Hepatocyte (in vitro differentiated cells): ENCODE measurements at regions not wholly inside any gene's neighbourhood (a gene's known extent, or its start where the extent isn't known, plus 50 kb on each side); places are given as distances from the start of the nearest gene placed in this dataset.

Source experiments
- DNase-seq: peaks from one replicate; pipeline ENCODE4 v3.0.0-alpha.2; 2016; ENCODE audit warnings: low spot score
- H2AFZ ChIP-seq: fragments of 200-600 bp; sonication (generic); 2 replicates; pipeline ENCODE4 v1.6.0; 2016; ENCODE audit warnings: antibody characterized with exemption, mild to moderate bottlenecking
- H3K27ac ChIP-seq: fragments of 200-600 bp; sonication (generic); 2 replicates; pipeline ENCODE4 v1.5.1; 2016; ENCODE audit warnings: mild to moderate bottlenecking
- H3K27me3 ChIP-seq: fragments of 200-600 bp; sonication (generic); 2 replicates; pipeline ENCODE4 v1.6.1; 2016
- H3K36me3 ChIP-seq: fragments of 200-600 bp; sonication (generic); replicated peaks from 2 replicates; pipeline ENCODE4 v1.5.1; 2016; ENCODE audit warnings: low read depth; ENCODE audit not compliant: insufficient read depth
- H3K4me1 ChIP-seq: fragments of 200-600 bp; sonication (generic); 2 replicates; pipeline ENCODE4 v1.5.1; 2016; ENCODE audit warnings: mild to moderate bottlenecking, moderate library complexity; ENCODE audit not compliant: insufficient read depth
- H3K4me2 ChIP-seq: fragments of 200-600 bp; sonication (generic); 2 replicates; pipeline ENCODE4 v1.6.0; 2016
- H3K4me3 ChIP-seq: fragments of 200-600 bp; sonication (generic); 2 replicates; pipeline ENCODE4 v1.5.1; 2016; ENCODE audit warnings: mild to moderate bottlenecking
- H3K79me2 ChIP-seq: fragments of 200-600 bp; sonication (generic); 2 replicates; pipeline ENCODE4 v1.6.0; 2017; ENCODE audit warnings: mild to moderate bottlenecking
- H3K9me2 ChIP-seq: fragments of 200-600 bp; sonication (generic); replicated peaks from 2 replicates; pipeline ENCODE4 v1.6.0; 2017; ENCODE audit warnings: mild to moderate bottlenecking; ENCODE audit not compliant: insufficient read depth
- H3K9me3 ChIP-seq: fragments of 200-600 bp; sonication (generic); 2 replicates; pipeline ENCODE4 v1.5.1; 2016; ENCODE audit warnings: low read depth, mild to moderate bottlenecking
- H4K20me1 ChIP-seq: fragments of 200-600 bp; sonication (generic); 2 replicates; pipeline ENCODE4 v1.6.0; 2016; ENCODE audit warnings: mild to moderate bottlenecking; ENCODE audit not compliant: insufficient read depth, poor library complexity, severe bottlenecking
- EZH2 ChIP-seq: fragments of 200-600 bp; sonication (generic); IDR thresholded peaks from 2 replicates; pipeline ENCODE4 v1.6.1; 2016; ENCODE audit warnings: antibody characterized with exemption, mild to moderate bottlenecking, borderline replicate concordance
- EZH2phosphoT487 ChIP-seq: fragments of 200-600 bp; sonication (generic); IDR thresholded peaks from one replicate; pipeline ENCODE4 v1.6.1; 2018; ENCODE audit warnings: antibody characterized with exemption, mild to moderate bottlenecking, low read depth, moderate library complexity; ENCODE audit not compliant: unreplicated experiment, severe bottlenecking
- WGBS: methylation state at CpG from one replicate; pipeline ENCODE4 v1.1.6; 2016; ENCODE audit warnings: low lambda C conversion rate; ENCODE audit errors: missing lambda C conversion rate; 5-methylcytosine and 5-hydroxymethylcytosine counted together
- TF ChIP-seq, protein P1 (sequence below): fragments of 200-600 bp; sonication (generic); IDR thresholded peaks from 2 replicates; pipeline ENCODE4 v1.5.1; 2016; ENCODE audit warnings: antibody characterized with exemption, mild to moderate bottlenecking; ENCODE audit not compliant: poor library complexity

DNA sequence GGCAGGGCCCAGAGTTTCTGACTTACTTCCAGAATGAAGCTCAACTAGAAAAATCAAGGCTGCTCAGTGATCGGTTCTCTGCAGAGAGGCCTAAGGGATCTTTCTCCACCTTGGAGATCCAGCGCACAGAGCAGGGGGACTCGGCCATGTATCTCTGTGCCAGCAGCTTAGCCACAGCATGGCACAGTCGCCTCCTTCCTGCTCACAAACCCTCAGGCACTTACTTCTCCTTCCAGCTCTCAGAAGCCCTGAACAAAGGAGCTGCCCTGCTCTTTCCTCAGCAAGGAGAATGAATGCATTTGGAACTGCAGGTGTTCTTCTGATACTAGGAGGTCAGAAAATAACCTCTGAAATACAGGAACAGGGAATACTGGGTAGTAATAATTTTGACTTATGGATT, 219.7 kb upstream of the PRSS1 start:
- Histone ChIP-seq H3K4me3 (no peak overlapping the region), H4K20me1 (no peaks in the 10 kb centered on the region), H3K27me3 (peaks cover 43% of the 10 kb centered on the region), H2AFZ (no peak overlapping the region), H3K27ac (no peak overlapping the region), H3K4me2 (no peak overlapping the region), H3K79me2 (no peaks in the 10 kb centered on the region), H3K4me1 (no peaks in the 10 kb centered on the region), H3K9me2 (no peaks in the 10 kb centered on the region), H3K9me3 (no peaks in the 10 kb centered on the region), H3K36me3 (no peaks in the 10 kb centered on the region)
- no peak for TF ChIP-seq EZH2
- no peak for DNase-seq
- WGBS = 91% methylated on average over 4 of the region's 4 CpGs

DNA sequence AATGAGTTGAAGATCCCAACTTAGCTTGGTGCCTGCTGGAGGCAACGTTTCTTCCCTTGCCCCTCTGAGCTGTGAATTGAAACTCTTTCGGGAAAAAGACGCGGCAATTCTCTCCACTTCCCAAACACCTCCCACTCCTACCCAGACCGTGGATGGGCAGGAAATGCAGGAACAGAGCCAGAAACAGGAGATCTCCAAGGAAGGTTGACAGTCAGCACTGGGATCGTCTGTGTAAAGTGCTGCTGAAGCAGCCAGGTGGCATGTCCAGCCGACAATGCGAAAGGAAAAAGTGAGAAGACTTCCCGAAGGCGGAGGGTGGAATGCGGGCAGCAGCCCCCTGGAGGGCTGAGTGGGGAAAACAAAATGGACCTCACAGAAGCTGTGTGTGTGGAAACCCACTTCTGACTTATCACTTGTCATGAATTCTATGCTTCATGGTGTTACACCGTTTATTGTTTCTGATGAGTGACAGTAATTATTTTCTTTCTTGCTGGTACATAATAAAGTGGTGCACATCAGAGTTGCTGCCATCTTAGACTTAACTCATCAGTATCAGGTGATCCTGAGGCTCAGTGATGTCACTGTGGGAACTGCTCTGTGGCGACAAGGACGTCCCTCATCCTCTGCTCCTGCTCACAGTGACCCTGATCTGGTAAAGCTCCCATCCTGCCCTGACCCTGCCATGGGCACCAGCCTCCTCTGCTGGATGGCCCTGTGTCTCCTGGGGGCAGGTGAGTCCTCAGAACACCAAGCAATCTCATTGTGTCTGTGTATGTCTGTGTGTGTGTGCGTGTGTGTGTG, 220.5 kb upstream of the PRSS1 start:
- Histone ChIP-seq H3K27ac (no peak overlapping the region), H3K4me2 (no peak overlapping the region), H3K9me3 (no peaks in the 10 kb centered on the region), H4K20me1 (no peaks in the 10 kb centered on the region), H3K79me2 (no peaks in the 10 kb centered on the region), H3K9me2 (no peaks in the 10 kb centered on the region), H3K36me3 (no peaks in the 10 kb centered on the region), H3K4me1 (no peaks in the 10 kb centered on the region), H2AFZ (no peak overlapping the region), H3K4me3 (no peak overlapping the region), H3K27me3 (peaks cover 44% of the 10 kb centered on the region)
- WGBS = 76% methylated on average over 15 of the region's 15 CpGs
- no peak for TF ChIP-seq EZH2phosphoT487
- TF ChIP-seq, protein P1, sequence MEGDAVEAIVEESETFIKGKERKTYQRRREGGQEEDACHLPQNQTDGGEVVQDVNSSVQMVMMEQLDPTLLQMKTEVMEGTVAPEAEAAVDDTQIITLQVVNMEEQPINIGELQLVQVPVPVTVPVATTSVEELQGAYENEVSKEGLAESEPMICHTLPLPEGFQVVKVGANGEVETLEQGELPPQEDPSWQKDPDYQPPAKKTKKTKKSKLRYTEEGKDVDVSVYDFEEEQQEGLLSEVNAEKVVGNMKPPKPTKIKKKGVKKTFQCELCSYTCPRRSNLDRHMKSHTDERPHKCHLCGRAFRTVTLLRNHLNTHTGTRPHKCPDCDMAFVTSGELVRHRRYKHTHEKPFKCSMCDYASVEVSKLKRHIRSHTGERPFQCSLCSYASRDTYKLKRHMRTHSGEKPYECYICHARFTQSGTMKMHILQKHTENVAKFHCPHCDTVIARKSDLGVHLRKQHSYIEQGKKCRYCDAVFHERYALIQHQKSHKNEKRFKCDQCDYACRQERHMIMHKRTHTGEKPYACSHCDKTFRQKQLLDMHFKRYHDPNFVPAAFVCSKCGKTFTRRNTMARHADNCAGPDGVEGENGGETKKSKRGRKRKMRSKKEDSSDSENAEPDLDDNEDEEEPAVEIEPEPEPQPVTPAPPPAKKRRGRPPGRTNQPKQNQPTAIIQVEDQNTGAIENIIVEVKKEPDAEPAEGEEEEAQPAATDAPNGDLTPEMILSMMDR = no peak
- TF ChIP-seq EZH2 = no peak
- no peak for DNase-seq

DNA sequence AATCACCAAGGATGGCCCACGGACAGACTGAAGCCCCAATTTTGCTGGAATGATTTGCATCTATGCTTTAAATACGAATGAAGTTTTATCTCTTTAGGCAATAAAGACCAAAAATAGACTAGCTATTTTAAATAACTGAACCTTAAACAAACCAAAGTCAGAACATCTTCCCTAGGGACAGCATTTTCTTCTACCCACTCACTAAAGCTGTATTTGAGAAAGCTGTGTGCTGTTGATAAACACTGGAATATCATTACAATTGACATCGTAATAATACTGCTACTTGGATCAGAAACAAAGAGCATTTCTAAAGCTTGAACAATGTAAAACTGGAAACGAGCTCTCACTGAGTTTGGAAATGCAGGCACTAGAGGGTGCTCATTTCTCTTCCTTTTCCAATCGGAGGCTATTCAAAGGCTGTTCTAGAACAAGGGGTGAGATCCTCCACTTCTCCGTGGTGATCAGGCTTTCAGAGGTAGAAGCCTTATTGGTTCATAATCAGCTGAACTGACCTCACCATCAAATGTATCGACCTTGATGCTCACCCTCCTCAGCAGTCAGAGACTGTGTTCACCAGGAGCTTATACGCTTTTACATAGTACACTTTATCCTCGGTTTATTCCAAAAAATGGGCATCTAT, 225.3 kb upstream of the PRSS1 start:
- Histone ChIP-seq H3K4me2 (no peak overlapping the region), H3K9me3 (no peaks in the 10 kb centered on the region), H3K9me2 (no peaks in the 10 kb centered on the region), H3K4me3 (no peak overlapping the region), H2AFZ (no peak overlapping the region), H3K79me2 (no peaks in the 10 kb centered on the region), H4K20me1 (no peaks in the 10 kb centered on the region), H3K36me3 (no peaks in the 10 kb centered on the region), H3K27ac (no peak overlapping the region), H3K27me3 (peaks cover 28% of the 10 kb centered on the region), H3K4me1 (no peaks in the 10 kb centered on the region)
- DNase-seq = no peak
- 61% methylated on average over 9 of the region's 9 CpGs for WGBS
- no peak for TF ChIP-seq EZH2phosphoT487
- TF ChIP-seq, protein P1 = peak; percentile 23

DNA sequence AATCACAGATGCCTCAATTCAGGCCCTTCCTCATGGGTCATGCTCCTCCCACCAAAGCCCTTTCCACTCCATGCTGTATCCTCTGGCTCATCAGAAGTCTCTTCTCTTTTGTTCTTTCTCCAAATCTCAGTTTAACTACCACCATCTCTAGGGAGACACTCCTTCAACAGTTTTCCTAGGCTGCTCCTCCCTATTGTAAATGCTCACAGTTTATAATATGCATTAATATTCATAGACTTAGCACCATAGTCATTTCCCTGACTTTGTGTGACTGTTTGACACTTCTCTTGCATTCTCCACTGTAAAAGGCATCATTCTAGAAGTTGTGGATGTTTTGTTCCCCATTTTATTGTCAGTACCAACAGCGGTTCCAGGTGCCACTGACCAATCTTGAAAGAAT, 226.5 kb upstream of the PRSS1 start:
- no peaks in the 10 kb centered on the region for H3K79me2 ChIP-seq
- no peak overlapping the region for H3K27ac ChIP-seq
- H3K36me3 ChIP-seq = no peaks in the 10 kb centered on the region
- no peaks in the 10 kb centered on the region for H3K9me3 ChIP-seq
- 93% methylated on average over 1 of the region's 1 CpG for WGBS
- peaks cover 16% of the 10 kb centered on the region for H3K27me3 ChIP-seq
- no peaks in the 10 kb centered on the region for H3K4me1 ChIP-seq
- H3K4me3 ChIP-seq = no peak overlapping the region
- no peaks in the 10 kb centered on the region for H4K20me1 ChIP-seq
- H2AFZ ChIP-seq = no peak overlapping the region
- no peaks in the 10 kb centered on the region for H3K9me2 ChIP-seq
- no peak for DNase-seq
- TF ChIP-seq EZH2phosphoT487 = no peak
- TF ChIP-seq, protein P1 = no peak
- TF ChIP-seq EZH2 = no peak
- H3K4me2 ChIP-seq = no peak overlapping the region
